ENCODE measurements at regions not wholly inside any gene's neighbourhood (a gene's known extent, or its start where the extent isn't known, plus 50 kb on each side); places are given as distances from the start of the nearest gene placed in this dataset.

DNA sequence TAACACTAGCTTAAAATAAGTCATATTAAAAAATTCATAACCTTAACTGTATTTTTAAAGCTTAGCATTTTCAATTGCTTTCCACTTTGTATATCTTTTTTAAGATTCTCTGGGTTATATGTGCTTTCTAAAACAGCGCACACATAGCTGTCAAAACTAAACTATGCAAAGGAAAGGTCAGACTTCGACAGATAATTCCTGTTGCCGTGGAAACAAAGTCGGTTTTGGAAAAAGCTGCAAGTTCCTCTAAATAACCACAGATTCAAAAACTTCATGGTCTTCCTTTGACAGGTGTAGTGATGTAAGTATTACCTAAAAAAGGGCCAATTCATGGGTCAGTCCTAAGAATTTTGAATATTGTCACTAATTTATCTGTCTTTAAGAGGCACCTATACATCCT is 249.6 kb upstream of the TFPI start:
- TF ChIP-seq, protein P1, sequence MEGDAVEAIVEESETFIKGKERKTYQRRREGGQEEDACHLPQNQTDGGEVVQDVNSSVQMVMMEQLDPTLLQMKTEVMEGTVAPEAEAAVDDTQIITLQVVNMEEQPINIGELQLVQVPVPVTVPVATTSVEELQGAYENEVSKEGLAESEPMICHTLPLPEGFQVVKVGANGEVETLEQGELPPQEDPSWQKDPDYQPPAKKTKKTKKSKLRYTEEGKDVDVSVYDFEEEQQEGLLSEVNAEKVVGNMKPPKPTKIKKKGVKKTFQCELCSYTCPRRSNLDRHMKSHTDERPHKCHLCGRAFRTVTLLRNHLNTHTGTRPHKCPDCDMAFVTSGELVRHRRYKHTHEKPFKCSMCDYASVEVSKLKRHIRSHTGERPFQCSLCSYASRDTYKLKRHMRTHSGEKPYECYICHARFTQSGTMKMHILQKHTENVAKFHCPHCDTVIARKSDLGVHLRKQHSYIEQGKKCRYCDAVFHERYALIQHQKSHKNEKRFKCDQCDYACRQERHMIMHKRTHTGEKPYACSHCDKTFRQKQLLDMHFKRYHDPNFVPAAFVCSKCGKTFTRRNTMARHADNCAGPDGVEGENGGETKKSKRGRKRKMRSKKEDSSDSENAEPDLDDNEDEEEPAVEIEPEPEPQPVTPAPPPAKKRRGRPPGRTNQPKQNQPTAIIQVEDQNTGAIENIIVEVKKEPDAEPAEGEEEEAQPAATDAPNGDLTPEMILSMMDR (IDR thresholded peaks at IDR 0.05; ENCODE audit: control insufficient read depth, insufficient read depth, low read depth, low read length, missing control alignments) = no peak
- H3K4me3 ChIP-seq (ENCODE audit: control insufficient read depth, low read depth, low read length) = no peak overlapping the region

DNA sequence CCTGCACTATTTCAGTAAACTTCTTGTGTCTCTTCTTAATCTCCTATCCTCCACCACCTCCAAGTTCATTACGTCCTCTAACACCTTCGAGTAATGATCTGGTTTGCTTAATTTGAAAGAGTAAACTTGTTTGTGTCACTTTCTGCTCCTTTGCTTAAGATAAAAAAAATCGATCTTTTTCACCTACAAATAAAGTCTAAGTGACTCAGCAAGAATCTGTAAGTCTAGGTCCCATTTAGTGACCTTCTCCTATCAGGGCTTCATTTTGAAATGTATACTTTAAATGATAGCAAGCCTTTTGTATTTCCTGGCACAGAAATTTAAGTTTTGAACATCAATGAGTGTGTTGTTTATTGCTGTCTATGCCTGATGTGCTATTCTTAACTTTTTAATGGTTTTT is 260.9 kb upstream of the TFPI start:
- no peak for DNase-seq (ENCODE audit: low read depth)
- TF ChIP-seq, protein P1 (IDR thresholded peaks at IDR 0.05; ENCODE audit: control insufficient read depth, insufficient read depth, low read depth, low read length, missing control alignments) = no peak
- H3K4me3 ChIP-seq (ENCODE audit: control insufficient read depth, low read depth, low read length) = no peak overlapping the region

More for the DNA sequence above, 249.6 kb upstream of the TFPI start:
- DNase-seq (ENCODE audit: low read depth) = no peak

DNA sequence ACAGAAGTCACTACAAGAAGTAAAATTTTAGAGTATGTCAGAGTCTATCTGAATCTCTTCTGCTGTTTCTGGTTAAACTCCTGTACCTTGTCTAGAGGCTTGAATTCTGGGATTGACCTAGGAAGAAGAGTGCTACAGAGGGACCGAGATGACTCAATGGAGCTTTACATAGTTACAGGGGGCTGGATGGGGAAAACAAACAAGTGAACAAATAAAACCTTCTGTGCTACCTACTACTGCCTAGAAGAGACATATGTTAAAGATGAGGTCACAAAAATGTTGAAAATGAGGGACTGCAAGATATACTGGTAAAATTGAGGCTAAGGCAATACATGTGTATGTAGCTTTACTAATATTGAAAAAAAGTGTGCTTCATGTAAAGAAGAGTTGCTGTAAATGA is 265.4 kb upstream of the TFPI start:
- TF ChIP-seq, protein P1 (IDR thresholded peaks at IDR 0.05; ENCODE audit: control insufficient read depth, insufficient read depth, low read depth, low read length, missing control alignments) = no peak
- DNase-seq (ENCODE audit: low read depth) = no peak
- no peak overlapping the region for H3K4me3 ChIP-seq (ENCODE audit: control insufficient read depth, low read depth, low read length)

DNA sequence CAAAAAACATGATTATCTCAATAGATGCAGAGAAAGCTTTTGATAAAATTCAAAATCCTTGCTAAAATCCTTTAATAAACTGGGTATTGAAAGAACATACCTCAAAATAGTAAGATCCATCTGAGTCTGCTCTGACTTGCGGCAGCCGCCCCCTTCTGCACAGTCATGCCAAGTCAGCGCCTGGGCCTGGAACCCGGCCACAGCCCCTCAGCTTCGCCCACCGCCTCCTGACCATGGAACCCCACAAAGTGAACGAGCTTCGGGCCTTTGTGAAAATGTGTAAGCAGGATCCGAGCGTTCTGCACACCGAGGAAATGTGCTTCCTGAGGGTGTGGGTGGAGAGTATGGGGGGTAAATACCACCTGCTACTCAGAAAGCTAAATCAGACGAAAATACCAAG is 270.9 kb upstream of the TFPI start:
- H3K4me3 ChIP-seq (ENCODE audit: control insufficient read depth, low read depth, low read length) = no peak overlapping the region
- DNase-seq (ENCODE audit: low read depth) = no peak
- TF ChIP-seq, protein P1 (IDR thresholded peaks at IDR 0.05; ENCODE audit: control insufficient read depth, insufficient read depth, low read depth, low read length, missing control alignments) = no peak

DNA sequence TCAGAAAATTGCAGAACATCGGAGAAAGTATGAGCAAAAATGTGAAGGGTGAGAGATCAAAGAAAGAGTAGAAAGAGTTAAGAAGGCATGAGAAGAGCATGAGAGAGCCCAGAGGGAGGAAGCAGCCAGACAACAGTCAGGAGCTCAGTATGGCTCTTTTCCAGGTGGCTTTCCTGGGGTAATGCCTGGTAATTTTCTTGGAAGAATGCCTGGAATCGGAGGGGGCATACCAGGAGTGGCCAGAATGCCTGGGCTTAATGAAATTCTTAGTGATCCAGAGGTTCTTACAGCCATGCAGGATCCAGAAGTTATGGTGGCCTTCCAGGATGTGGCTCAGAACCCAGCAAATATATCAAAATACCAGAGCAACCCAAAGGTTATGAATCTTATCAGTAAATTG is 271.8 kb upstream of the TFPI start:
- H3K4me3 ChIP-seq (ENCODE audit: control insufficient read depth, low read depth, low read length) = no peak overlapping the region
- TF ChIP-seq, protein P1 (IDR thresholded peaks at IDR 0.05; ENCODE audit: control insufficient read depth, insufficient read depth, low read depth, low read length, missing control alignments) = no peak
- no peak for DNase-seq (ENCODE audit: low read depth)

DNA sequence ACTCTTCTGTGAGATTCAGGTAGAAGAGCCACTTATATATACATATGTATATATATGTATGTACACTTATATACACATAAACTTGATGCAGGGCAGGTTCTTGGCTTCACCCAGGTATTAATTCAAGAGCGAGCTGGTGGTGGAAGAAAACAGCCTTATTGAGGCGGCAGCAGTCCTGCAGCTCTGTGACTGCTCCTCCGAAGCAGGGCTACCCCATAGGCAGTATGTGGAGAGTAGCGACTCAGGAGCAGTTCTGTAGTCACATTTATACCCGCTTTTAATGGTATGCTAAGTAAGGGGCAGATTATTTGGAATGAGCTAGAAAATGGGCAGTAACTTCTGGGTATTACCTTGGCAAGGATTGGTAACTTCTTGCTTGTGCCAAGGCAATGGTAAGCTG is 280.6 kb upstream of the TFPI start:
- DNase-seq (ENCODE audit: low read depth) = no peak
- H3K4me3 ChIP-seq (ENCODE audit: control insufficient read depth, low read depth, low read length) = no peak overlapping the region
- TF ChIP-seq, protein P1 (IDR thresholded peaks at IDR 0.05; ENCODE audit: control insufficient read depth, insufficient read depth, low read depth, low read length, missing control alignments) = no peak

DNA sequence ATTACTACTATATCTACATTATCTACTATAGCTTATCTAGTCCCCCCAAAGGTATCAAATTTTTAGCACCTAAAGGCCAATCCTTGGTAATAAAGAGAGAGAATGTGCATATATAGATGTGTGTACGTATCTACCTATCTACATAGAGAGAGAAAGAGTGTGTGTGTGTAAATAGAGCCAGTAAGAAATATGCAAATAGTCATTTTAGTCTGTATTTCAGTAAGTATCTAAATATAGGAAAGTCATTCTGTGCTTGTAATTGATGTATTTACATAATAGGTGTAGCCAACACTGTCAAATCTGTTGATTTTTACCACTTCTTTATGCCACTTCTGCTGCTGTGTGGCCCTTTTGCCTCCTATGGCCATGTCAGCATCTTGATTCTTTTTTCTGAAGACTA is 284.5 kb upstream of the TFPI start:
- H3K4me3 ChIP-seq (ENCODE audit: control insufficient read depth, low read depth, low read length) = no peak overlapping the region
- TF ChIP-seq, protein P1 (IDR thresholded peaks at IDR 0.05; ENCODE audit: control insufficient read depth, insufficient read depth, low read depth, low read length, missing control alignments) = no peak
- DNase-seq (ENCODE audit: low read depth) = no peak
